Adrenal gland (tissue), 5 donors: ENCODE measurements at regions not wholly inside any gene's neighbourhood (a gene's known extent, or its start where the extent isn't known, plus 50 kb on each side); places are given as distances from the start of the nearest gene placed in this dataset.

Experiments used
- POLR2A ChIP-seq, 2 donors: fragments of 450-650 bp; IDR thresholded peaks; one replicate each; pipeline ENCODE4 v1.6.1; 2017; ENCODE audit warnings: antibody characterized with exemption in 2 of 2, mild to moderate bottlenecking in 2 of 2, moderate library complexity in 1 of 2
- TF ChIP-seq, protein P1 (sequence below), 6 experiments: fragments of 450-650 bp in 4 of 6; fragments of 200-600 bp in 2 of 6; sonication (generic) in 1 of 6; IDR thresholded peaks; 1 replicate in 5 of 6; 2 replicates in 1 of 6; pipeline versions ENCODE4 v1.5.1 to v1.8.0; 2016 to 2021; ENCODE audit warnings: antibody characterized with exemption in 6 of 6, mild to moderate bottlenecking in 2 of 6, moderate library complexity in 1 of 6
- donor health status: DM: no; HTN: no; CAD: no.

DNA sequence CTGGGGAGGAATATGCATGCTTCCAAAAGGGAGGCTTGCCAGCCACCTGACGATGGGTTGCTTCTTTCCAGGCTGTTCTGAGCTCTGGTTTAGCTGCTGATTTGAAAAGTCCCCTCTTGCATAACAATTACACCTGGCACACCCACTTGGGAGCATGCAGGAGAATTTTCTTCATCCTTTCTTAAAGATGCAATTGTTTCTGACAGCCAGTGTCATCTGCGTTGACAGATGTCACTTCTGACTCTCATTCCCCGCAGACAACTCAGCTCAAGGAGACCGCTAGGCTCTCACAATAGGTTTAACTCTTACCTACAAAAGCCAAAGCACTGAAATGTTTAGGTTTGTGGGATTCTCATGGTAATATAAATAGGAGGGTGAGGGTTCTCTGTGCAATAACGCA is 185.6 kb upstream of the SYNPR start:
- TF ChIP-seq, protein P1, sequence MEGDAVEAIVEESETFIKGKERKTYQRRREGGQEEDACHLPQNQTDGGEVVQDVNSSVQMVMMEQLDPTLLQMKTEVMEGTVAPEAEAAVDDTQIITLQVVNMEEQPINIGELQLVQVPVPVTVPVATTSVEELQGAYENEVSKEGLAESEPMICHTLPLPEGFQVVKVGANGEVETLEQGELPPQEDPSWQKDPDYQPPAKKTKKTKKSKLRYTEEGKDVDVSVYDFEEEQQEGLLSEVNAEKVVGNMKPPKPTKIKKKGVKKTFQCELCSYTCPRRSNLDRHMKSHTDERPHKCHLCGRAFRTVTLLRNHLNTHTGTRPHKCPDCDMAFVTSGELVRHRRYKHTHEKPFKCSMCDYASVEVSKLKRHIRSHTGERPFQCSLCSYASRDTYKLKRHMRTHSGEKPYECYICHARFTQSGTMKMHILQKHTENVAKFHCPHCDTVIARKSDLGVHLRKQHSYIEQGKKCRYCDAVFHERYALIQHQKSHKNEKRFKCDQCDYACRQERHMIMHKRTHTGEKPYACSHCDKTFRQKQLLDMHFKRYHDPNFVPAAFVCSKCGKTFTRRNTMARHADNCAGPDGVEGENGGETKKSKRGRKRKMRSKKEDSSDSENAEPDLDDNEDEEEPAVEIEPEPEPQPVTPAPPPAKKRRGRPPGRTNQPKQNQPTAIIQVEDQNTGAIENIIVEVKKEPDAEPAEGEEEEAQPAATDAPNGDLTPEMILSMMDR (IDR thresholded peaks at IDR 0.05), result no peak
- TF ChIP-seq POLR2A (IDR thresholded peaks at IDR 0.05), result no peak
